Uterus (tissue), 3 donors: ENCODE measurements at regions not wholly inside any gene's neighbourhood (a gene's known extent, or its start where the extent isn't known, plus 50 kb on each side); places are given as distances from the start of the nearest gene placed in this dataset.
A peak's percentile ranks its signal among the peaks of the same experiment; 100 is the strongest.

ENCODE experiments used
- DNase-seq, 2 donors: peaks; one replicate each; pipeline ENCODE4 v3.0.0-alpha.2; 2019 to 2020
- H3K27ac ChIP-seq, 2 donors: fragments of 200-600 bp; sonication (generic); 1 replicate in 1 of 2; 2 replicates in 1 of 2; pipeline ENCODE4 v1.5.1; 2016 to 2018
- H3K27me3 ChIP-seq, 2 donors: fragments of 200-600 bp; sonication (generic); one replicate each; pipeline ENCODE4 v1.5.1; 2018 to 2019; ENCODE audit warnings: control low read depth in 1 of 2
- H3K36me3 ChIP-seq, 2 donors: fragments of 200-600 bp; sonication (generic); one replicate each; pipeline ENCODE4 v1.5.1; 2019; ENCODE audit warnings: control low read depth in 1 of 2
- H3K4me1 ChIP-seq, 2 donors: fragments of 200-600 bp; sonication (generic); one replicate each; pipeline ENCODE4 v1.5.1; 2018 to 2019; ENCODE audit warnings: control low read depth in 1 of 2
- H3K4me3 ChIP-seq, 2 donors: fragments of 200-600 bp; sonication (generic); 1 replicate in 1 of 2; 2 replicates in 1 of 2; pipeline ENCODE4 v1.5.1; 2018 to 2019; ENCODE audit warnings: mild to moderate bottlenecking in 1 of 2
- H3K9me3 ChIP-seq, 2 donors: fragments of 200-600 bp; sonication (generic); one replicate each; pipeline ENCODE4 v1.5.1; 2019; ENCODE audit warnings: control low read depth in 1 of 2
- CTCF ChIP-seq, 4 experiments: fragments of 200-600 bp in 2 of 4; fragments of 450-650 bp in 2 of 4; sonication (generic) in 2 of 4; IDR thresholded peaks; one replicate each; pipeline ENCODE4 v1.5.1; 2016 to 2019; ENCODE audit warnings: antibody characterized with exemption in 4 of 4, mild to moderate bottlenecking in 2 of 4, moderate library complexity in 1 of 4
- POLR2A ChIP-seq, 2 donors: fragments of 450-650 bp; IDR thresholded peaks; one replicate each; pipeline ENCODE4 v1.6.1; 2016; ENCODE audit warnings: antibody characterized with exemption in 2 of 2, mild to moderate bottlenecking in 1 of 2, moderate library complexity in 1 of 2
- intact Hi-C: fragments of 100-400 bp; cut with DNase I; formaldehyde crosslinking; loops from one replicate; pipeline ENCODE4 v1.15.1; 2023; ENCODE audit warnings: low total_unique reads
- donor health status: DM: yes; HTN: yes; CAD: no.

GRCh38 chr2:120538691-120539423 lies 192.9 kb downstream of the INHBB start:
- Histone ChIP-seq H3K27me3 (no peaks in the 10 kb centered on the region), H3K36me3 (no peaks in the 10 kb centered on the region), H3K4me1 (no peaks in the 10 kb centered on the region), H3K4me3 (no peak overlapping the region), H3K9me3 (no peaks in the 10 kb centered on the region), H3K27ac (no peak overlapping the region)
- TF ChIP-seq CTCF (IDR thresholded peaks at IDR 0.05) (no peak), POLR2A (IDR thresholded peaks at IDR 0.05) (no peak)
- intact Hi-C loops: no loop called here
- no peak for DNase-seq

GRCh38 chr2:120539424-120539936 lies 193.5 kb downstream of the INHBB start:
- no peaks in the 10 kb centered on the region for H3K27me3 ChIP-seq
- no peak for DNase-seq

DNA sequence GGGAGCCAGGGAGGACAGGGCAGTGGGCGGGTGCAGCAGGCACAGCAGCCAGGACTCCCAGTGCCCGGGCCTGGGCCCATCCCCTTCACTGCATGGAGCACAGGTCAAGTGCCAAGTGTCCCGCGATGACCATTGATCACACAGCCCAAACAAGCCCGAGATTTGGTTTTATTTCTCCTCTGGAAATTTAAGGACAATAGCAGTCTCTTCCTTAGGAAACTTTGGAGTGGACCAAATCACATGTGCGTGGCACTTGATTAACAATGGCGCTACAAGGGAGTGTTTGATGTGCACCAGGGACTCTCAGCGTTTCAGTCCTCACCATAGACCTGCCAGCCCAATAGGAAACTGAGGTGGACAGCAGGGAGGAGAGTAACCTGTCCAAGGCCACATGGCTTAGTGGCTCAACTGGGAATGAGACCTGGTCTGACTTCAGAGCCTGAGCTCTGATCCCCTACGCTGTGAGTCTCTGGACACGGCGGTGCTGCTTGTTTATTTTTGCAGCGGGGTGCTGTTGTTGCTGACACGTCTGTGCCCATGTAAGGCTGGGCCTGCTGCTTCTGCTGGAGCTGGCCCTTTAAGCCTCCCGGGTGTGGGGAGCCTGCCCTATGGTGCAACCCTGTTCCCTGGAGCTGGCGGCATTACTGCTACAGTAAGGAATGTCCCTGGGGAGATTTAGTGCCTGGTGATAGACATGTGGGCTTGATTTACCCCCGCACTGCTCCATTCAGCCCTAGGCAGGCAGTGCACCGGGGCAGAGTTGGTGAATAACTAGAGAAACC lies 194.2 kb downstream of the INHBB start:
- Histone ChIP-seq H3K36me3 (no peaks in the 10 kb centered on the region), H3K9me3 (no peaks in the 10 kb centered on the region), H3K27me3 (no peaks in the 10 kb centered on the region), H3K4me3 (no peak overlapping the region), H3K27ac (no peak overlapping the region), H3K4me1 (no peaks in the 10 kb centered on the region)
- intact Hi-C loops: no loop called here
- DNase-seq: peak; percentile 27 to 49
- no peak for TF ChIP-seq POLR2A (IDR thresholded peaks at IDR 0.05)
- no peak for TF ChIP-seq CTCF (IDR thresholded peaks at IDR 0.05)

More at GRCh38 chr2:120539424-120539936, 193.5 kb downstream of the INHBB start:
- Histone ChIP-seq H3K4me3 (no peak overlapping the region), H3K36me3 (no peaks in the 10 kb centered on the region), H3K9me3 (no peaks in the 10 kb centered on the region), H3K27ac (no peak overlapping the region), H3K4me1 (no peaks in the 10 kb centered on the region)
- intact Hi-C loops: no loop called here
- TF ChIP-seq POLR2A (IDR thresholded peaks at IDR 0.05) (no peak), CTCF (IDR thresholded peaks at IDR 0.05) (no peak)

DNA sequence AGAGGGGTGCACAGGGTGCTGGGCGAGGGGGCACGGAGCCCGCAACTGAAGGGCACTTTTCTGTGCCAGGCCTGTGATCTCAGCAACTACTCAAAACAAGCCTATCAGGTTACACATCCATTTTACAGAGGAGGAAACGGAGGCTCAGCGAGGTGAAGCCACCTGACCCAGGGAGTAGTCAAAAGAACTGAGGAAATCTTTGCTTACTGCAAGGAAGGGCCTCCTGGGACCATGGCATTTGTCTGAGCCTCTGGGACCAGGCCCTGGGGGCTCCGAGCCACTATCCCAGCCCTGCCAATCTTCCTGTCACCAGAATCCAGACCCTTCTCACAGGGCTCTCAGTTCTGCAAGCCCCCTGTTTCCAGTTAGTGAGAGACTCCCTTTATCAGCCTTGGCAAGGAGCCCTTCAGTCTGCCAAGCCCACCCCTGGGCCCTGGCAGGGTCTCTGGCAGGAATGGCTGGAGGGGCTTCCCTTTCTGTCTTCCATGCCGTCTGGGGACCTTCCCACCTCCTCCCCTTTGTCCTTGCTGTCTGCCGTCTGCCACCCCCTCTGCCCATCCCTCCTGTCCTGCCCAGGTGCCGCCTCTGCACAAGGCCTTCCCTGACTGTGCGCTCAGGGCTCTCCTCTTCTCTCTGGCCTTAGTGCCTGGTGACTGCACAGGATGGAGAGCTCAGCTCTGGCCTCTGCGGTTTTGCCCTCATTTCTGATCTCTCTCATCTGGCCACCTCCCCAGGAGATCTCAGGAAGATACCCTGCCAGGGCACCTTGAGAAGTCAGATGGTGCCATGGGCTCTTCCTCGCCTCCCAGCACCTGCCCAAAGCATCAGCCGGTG lies 194.7 kb upstream of the GLI2 start:
- Histone ChIP-seq H3K4me1 (no peaks in the 10 kb centered on the region), H3K27ac (no peak overlapping the region), H3K27me3 (no peaks in the 10 kb centered on the region), H3K9me3 (no peaks in the 10 kb centered on the region), H3K4me3 (no peak overlapping the region), H3K36me3 (no peaks in the 10 kb centered on the region)
- intact Hi-C loops: no loop called here
- no peak for DNase-seq
- TF ChIP-seq POLR2A (IDR thresholded peaks at IDR 0.05) (no peak), CTCF (IDR thresholded peaks at IDR 0.05) (no peak)
